ENCODE measurements at regions not wholly inside any gene's neighbourhood (a gene's known extent, or its start where the extent isn't known, plus 50 kb on each side); places are given as distances from the start of the nearest gene placed in this dataset.

GRCh38 chr11:8833568-8834315 lies 77.2 kb upstream of the AKIP1 start:
- DNase-seq, result no peak
- intact Hi-C loops (cut with DNase I; ENCODE audit: low total_unique reads), result no loop called here
- no peaks in the 10 kb centered on the region for H3K36me3 ChIP-seq
- H3K27ac ChIP-seq, result peak overlapping the region; percentile 36 to 68
- H3K9me3 ChIP-seq, result no peaks in the 10 kb centered on the region
- no peak overlapping the region for H3K4me3 ChIP-seq
- H3K27me3 ChIP-seq, result no peaks in the 10 kb centered on the region
- TF ChIP-seq CTCF (IDR thresholded peaks at IDR 0.05), result no peak
- no peak for TF ChIP-seq POLR2A (IDR thresholded peaks at IDR 0.05)
- H3K4me1 ChIP-seq, result peaks cover 0 to 4% of the 10 kb centered on the region in 2 donors

GRCh38 chr11:8834379-8834778 lies 76.6 kb upstream of the AKIP1 start:
- Histone ChIP-seq H3K9me3 (no peaks in the 10 kb centered on the region), H3K4me3 (no peak overlapping the region), H3K27ac (peak overlapping the region in 1 of 2 donors; percentile 68), H3K27me3 (no peaks in the 10 kb centered on the region), H3K4me1 (peaks cover 0 to 4% of the 10 kb centered on the region in 2 donors), H3K36me3 (no peaks in the 10 kb centered on the region)
- intact Hi-C loops (cut with DNase I; ENCODE audit: low total_unique reads), result no loop called here
- no peak for DNase-seq
- no peak for TF ChIP-seq POLR2A (IDR thresholded peaks at IDR 0.05)

GRCh38 chr11:8838248-8838647 lies 72.7 kb upstream of the AKIP1 start:
- TF ChIP-seq CTCF (IDR thresholded peaks at IDR 0.05) (no peak), POLR2A (IDR thresholded peaks at IDR 0.05) (no peak)
- no peak for DNase-seq
- intact Hi-C loops (cut with DNase I; ENCODE audit: low total_unique reads), result no loop called here
- peaks cover 0 to 4% of the 10 kb centered on the region in 2 donors for H3K4me1 ChIP-seq
- peak overlapping the region; percentile 59 to 72 for H3K27ac ChIP-seq
- H3K9me3 ChIP-seq, result no peaks in the 10 kb centered on the region
- H3K4me3 ChIP-seq, result no peak overlapping the region
- no peaks in the 10 kb centered on the region for H3K27me3 ChIP-seq
- no peaks in the 10 kb centered on the region for H3K36me3 ChIP-seq

GRCh38 chr11:8839306-8839956 lies 71.6 kb upstream of the AKIP1 start:
- Histone ChIP-seq H3K4me3 (no peak overlapping the region), H3K27ac (peak overlapping the region; percentile 59 to 72), H3K36me3 (no peaks in the 10 kb centered on the region), H3K4me1 (peaks cover 0 to 4% of the 10 kb centered on the region in 2 donors), H3K27me3 (no peaks in the 10 kb centered on the region), H3K9me3 (no peaks in the 10 kb centered on the region)
- DNase-seq, result no peak
- TF ChIP-seq CTCF (IDR thresholded peaks at IDR 0.05), result no peak
- TF ChIP-seq POLR2A (IDR thresholded peaks at IDR 0.05), result no peak
- intact Hi-C loops (cut with DNase I; ENCODE audit: low total_unique reads), result no loop called here

GRCh38 chr11:8839957-8840945 lies 70.7 kb upstream of the AKIP1 start:
- DNase-seq, result no peak
- intact Hi-C loops (cut with DNase I; ENCODE audit: low total_unique reads), result no loop called here
- H3K27ac ChIP-seq, result peak overlapping the region; percentile 59 to 72

More at GRCh38 chr11:8839957-8840945, 70.7 kb upstream of the AKIP1 start:
- no peaks in the 10 kb centered on the region for H3K36me3 ChIP-seq
- TF ChIP-seq POLR2A (IDR thresholded peaks at IDR 0.05), result no peak
- no peak for TF ChIP-seq CTCF (IDR thresholded peaks at IDR 0.05)
- peaks cover 0 to 4% of the 10 kb centered on the region in 2 donors for H3K4me1 ChIP-seq
- no peaks in the 10 kb centered on the region for H3K27me3 ChIP-seq
- no peak overlapping the region for H3K4me3 ChIP-seq
- no peaks in the 10 kb centered on the region for H3K9me3 ChIP-seq
